SK-N-SH treated with all-trans-retinoic acid at 6 μM for 48 hours (cell line): ENCODE measurements at regions not wholly inside any gene's neighbourhood (a gene's known extent, or its start where the extent isn't known, plus 50 kb on each side); places are given as distances from the start of the nearest gene placed in this dataset.

Experiments used
- ATAC-seq: fragments of 200-7000 bp; cut with Tn5 transposase; 3 replicates; pipeline ENCODE4 v1.9.1; 2020; ENCODE audit warnings: mild to moderate bottlenecking, moderate library complexity
- ARNTL ChIP-seq: fragments of 450-650 bp; formaldehyde crosslinking; IDR thresholded peaks from 2 replicates; pipeline ENCODE4 v1.5.0; 2020; ENCODE audit warnings: low read depth, mild to moderate bottlenecking, moderate library complexity, borderline replicate concordance
- BACH2 ChIP-seq: fragments of 250-450 bp; sonication (Bioruptor Pico); IDR thresholded peaks from 2 replicates; pipeline ENCODE4 v1.9.0; 2021; ENCODE audit warnings: mild to moderate bottlenecking, borderline replicate concordance
- CSDC2 ChIP-seq: fragments of 250-450 bp; sonication (Bioruptor Pico); IDR thresholded peaks from 2 replicates; pipeline ENCODE4 v1.5.0; 2020; ENCODE audit warnings: mild to moderate bottlenecking, moderate library complexity
- CSRNP3 ChIP-seq: fragments of 250-450 bp; sonication (Bioruptor Pico); IDR thresholded peaks from 2 replicates; pipeline ENCODE4 v1.5.1; 2021; ENCODE audit warnings: mild to moderate bottlenecking, moderate library complexity
- GLIS3 ChIP-seq: fragments of 250-450 bp; sonication (Bioruptor Pico); IDR thresholded peaks from 2 replicates; pipeline ENCODE4 v1.5.0; 2020; ENCODE audit warnings: mild to moderate bottlenecking, moderate library complexity
- ISL1 ChIP-seq: fragments of 250-450 bp; sonication (Bioruptor Pico); IDR thresholded peaks from 2 replicates; pipeline ENCODE4 v2.1.2; 2022; ENCODE audit warnings: mild to moderate bottlenecking, moderate library complexity
- OSR1 ChIP-seq: fragments of 250-450 bp; sonication (Bioruptor Pico); IDR thresholded peaks from 2 replicates; pipeline ENCODE4 v1.8.0; 2022; ENCODE audit warnings: moderate library complexity, mild to moderate bottlenecking, inconsistent platforms
- POU6F1 ChIP-seq: fragments of 250-450 bp; sonication (Bioruptor Pico); IDR thresholded peaks from 2 replicates; pipeline ENCODE4 v1.8.0; 2021; ENCODE audit warnings: low read depth, mild to moderate bottlenecking, moderate library complexity, borderline replicate concordance
- PPARA ChIP-seq: fragments of 250-450 bp; sonication (Bioruptor Pico); IDR thresholded peaks from 2 replicates; pipeline ENCODE4 v1.5.0; 2020; ENCODE audit warnings: mild to moderate bottlenecking, borderline replicate concordance
- RARB ChIP-seq: fragments of 250-450 bp; sonication (Bioruptor Pico); IDR thresholded peaks from 2 replicates; pipeline ENCODE4 v1.8.0; 2021; ENCODE audit warnings: mild to moderate bottlenecking, moderate library complexity
- SNAI2 ChIP-seq: fragments of 250-450 bp; sonication (Bioruptor Pico); IDR thresholded peaks from 2 replicates; pipeline ENCODE4 v1.5.0; 2020; ENCODE audit warnings: mild to moderate bottlenecking, moderate library complexity
- TCF4 ChIP-seq: fragments of 250-450 bp; sonication (Bioruptor Pico); IDR thresholded peaks from 2 replicates; pipeline ENCODE4 v1.8.0; 2021; ENCODE audit warnings: mild to moderate bottlenecking, moderate library complexity, borderline replicate concordance
- TOX ChIP-seq: fragments of 250-450 bp; sonication (Bioruptor Pico); IDR thresholded peaks from 2 replicates; pipeline ENCODE4 v1.8.0; 2021; ENCODE audit warnings: mild to moderate bottlenecking, moderate library complexity, borderline replicate concordance
- TSHZ2 ChIP-seq: fragments of 250-450 bp; sonication (Bioruptor Pico); IDR thresholded peaks from 2 replicates; pipeline ENCODE4 v1.5.0; 2020; ENCODE audit warnings: mild to moderate bottlenecking, moderate library complexity
- ZC3H10 ChIP-seq: fragments of 250-450 bp; sonication (Bioruptor Pico); IDR thresholded peaks from 2 replicates; pipeline ENCODE4 v1.5.1; 2021; ENCODE audit warnings: mild to moderate bottlenecking, moderate library complexity
- ZFP3 ChIP-seq: fragments of 250-450 bp; sonication (Bioruptor Pico); IDR thresholded peaks from 2 replicates; pipeline ENCODE4 v1.5.0; 2020; ENCODE audit warnings: mild to moderate bottlenecking, moderate library complexity
- ZFP30 ChIP-seq: fragments of 450-650 bp; formaldehyde crosslinking; IDR thresholded peaks from 2 replicates; pipeline ENCODE4 v1.5.0; 2022; ENCODE audit warnings: mild to moderate bottlenecking, moderate library complexity
- ZNF565 ChIP-seq: fragments of 450-650 bp; formaldehyde crosslinking; conservative IDR thresholded peaks from 2 replicates; pipeline ENCODE4 v1.5.0; 2020; ENCODE audit warnings: low read depth, mild to moderate bottlenecking, moderate library complexity
- ZNF70 ChIP-seq: fragments of 450-650 bp; formaldehyde crosslinking; IDR thresholded peaks from 2 replicates; pipeline ENCODE4 v1.5.0; 2020; ENCODE audit warnings: mild to moderate bottlenecking, moderate library complexity
- ZNF8 ChIP-seq: fragments of 450-650 bp; formaldehyde crosslinking; IDR thresholded peaks from 2 replicates; pipeline ENCODE4 v1.5.0; 2020; ENCODE audit warnings: mild to moderate bottlenecking, moderate library complexity
- TF ChIP-seq, protein P1 (sequence below): fragments of 250-450 bp; sonication (Bioruptor Pico); IDR thresholded peaks from 2 replicates; pipeline ENCODE4 v1.5.1; 2020; ENCODE audit warnings: low read depth, mild to moderate bottlenecking, moderate library complexity
- TF ChIP-seq, protein P2 (sequence below): fragments of 250-450 bp; sonication (Bioruptor Pico); IDR thresholded peaks from 2 replicates; pipeline ENCODE4 v1.8.0; 2020; ENCODE audit warnings: mild to moderate bottlenecking, moderate library complexity, borderline replicate concordance

DNA sequence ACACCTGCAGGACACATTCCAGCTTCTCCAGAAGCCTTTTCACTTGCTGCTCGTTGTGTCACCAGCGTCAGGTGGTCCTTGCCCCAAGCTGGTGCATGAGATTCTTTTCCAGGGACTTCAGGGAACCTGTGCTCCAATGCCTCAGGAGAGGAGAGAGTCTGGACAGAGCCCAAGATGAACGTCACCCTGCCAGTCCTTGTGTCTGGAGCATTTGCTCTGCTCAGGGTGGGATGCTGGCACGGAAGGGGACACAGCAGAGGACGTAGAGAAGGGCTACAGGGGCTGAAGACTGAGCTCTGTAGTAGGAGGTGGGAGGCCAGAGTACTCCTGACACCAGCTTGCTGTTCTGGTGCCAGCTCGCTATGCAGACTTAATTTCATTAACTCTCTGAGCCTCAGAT is 262.1 kb downstream of the XXYLT1 start:
- no peak for TF ChIP-seq GLIS3 (CRISPR knock-in tag)
- no peak for TF ChIP-seq CSDC2 (CRISPR knock-in tag)
- no peak for TF ChIP-seq OSR1 (CRISPR knock-in tag)
- no peak for TF ChIP-seq CSRNP3 (CRISPR knock-in tag)
- TF ChIP-seq ZNF70 (CRISPR knock-in tag): no peak
- no peak for TF ChIP-seq SNAI2
- no peak for TF ChIP-seq PPARA
- no peak for TF ChIP-seq ZC3H10 (CRISPR knock-in tag)
- TF ChIP-seq, protein P1, sequence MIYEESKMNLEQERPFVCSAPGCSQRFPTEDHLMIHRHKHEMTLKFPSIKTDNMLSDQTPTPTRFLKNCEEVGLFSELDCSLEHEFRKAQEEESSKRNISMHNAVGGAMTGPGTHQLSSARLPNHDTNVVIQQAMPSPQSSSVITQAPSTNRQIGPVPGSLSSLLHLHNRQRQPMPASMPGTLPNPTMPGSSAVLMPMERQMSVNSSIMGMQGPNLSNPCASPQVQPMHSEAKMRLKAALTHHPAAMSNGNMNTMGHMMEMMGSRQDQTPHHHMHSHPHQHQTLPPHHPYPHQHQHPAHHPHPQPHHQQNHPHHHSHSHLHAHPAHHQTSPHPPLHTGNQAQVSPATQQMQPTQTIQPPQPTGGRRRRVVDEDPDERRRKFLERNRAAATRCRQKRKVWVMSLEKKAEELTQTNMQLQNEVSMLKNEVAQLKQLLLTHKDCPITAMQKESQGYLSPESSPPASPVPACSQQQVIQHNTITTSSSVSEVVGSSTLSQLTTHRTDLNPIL (CRISPR knock-in tag): no peak
- TF ChIP-seq, protein P2, sequence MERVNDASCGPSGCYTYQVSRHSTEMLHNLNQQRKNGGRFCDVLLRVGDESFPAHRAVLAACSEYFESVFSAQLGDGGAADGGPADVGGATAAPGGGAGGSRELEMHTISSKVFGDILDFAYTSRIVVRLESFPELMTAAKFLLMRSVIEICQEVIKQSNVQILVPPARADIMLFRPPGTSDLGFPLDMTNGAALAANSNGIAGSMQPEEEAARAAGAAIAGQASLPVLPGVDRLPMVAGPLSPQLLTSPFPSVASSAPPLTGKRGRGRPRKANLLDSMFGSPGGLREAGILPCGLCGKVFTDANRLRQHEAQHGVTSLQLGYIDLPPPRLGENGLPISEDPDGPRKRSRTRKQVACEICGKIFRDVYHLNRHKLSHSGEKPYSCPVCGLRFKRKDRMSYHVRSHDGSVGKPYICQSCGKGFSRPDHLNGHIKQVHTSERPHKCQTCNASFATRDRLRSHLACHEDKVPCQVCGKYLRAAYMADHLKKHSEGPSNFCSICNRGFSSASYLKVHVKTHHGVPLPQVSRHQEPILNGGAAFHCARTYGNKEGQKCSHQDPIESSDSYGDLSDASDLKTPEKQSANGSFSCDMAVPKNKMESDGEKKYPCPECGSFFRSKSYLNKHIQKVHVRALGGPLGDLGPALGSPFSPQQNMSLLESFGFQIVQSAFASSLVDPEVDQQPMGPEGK (CRISPR knock-in tag): no peak
- no peak for TF ChIP-seq ZFP3 (CRISPR knock-in tag)
- TF ChIP-seq RARB (CRISPR knock-in tag): no peak
- TF ChIP-seq TOX: no peak
- no peak for TF ChIP-seq ISL1 (CRISPR knock-in tag)
- TF ChIP-seq POU6F1 (CRISPR knock-in tag): no peak
- TF ChIP-seq ARNTL: no peak
- TF ChIP-seq BACH2: no peak
- no peak for TF ChIP-seq ZNF565
- TF ChIP-seq TSHZ2 (CRISPR knock-in tag): no peak

GRCh38 chr3:195009616-195010015 is 261.3 kb downstream of the XXYLT1 start:
- ATAC-seq: no peak
- TF ChIP-seq BACH2 (no peak), ZNF8 (CRISPR knock-in tag) (no peak), CSDC2 (CRISPR knock-in tag) (no peak), TOX (no peak), CSRNP3 (CRISPR knock-in tag) (no peak), TCF4 (CRISPR knock-in tag) (no peak), ZNF565 (no peak), SNAI2 (no peak), PPARA (no peak), ARNTL (no peak), ZFP30 (CRISPR knock-in tag) (no peak), OSR1 (CRISPR knock-in tag) (no peak), ISL1 (CRISPR knock-in tag) (no peak), ZC3H10 (CRISPR knock-in tag) (no peak), RARB (CRISPR knock-in tag) (no peak)
- TF ChIP-seq, protein P1 (CRISPR knock-in tag): no peak
- TF ChIP-seq, protein P2 (CRISPR knock-in tag): no peak

More for the DNA sequence above, 262.1 kb downstream of the XXYLT1 start:
- no peak for ATAC-seq
